RPMI7951 (cell line): ENCODE measurements at regions not wholly inside any gene's neighbourhood (a gene's known extent, or its start where the extent isn't known, plus 50 kb on each side); places are given as distances from the start of the nearest gene placed in this dataset.
A peak's percentile ranks its signal among the peaks of the same experiment; 100 is the strongest.
"Not testable (repeated sequence)": the region's sequence is repeated elsewhere in the genome, so short reads cannot be mapped to it uniquely, and the experiment has no call there.

Experiments
- DNase-seq: peaks from one replicate; pipeline ENCODE4 v3.0.0-alpha.2; 2012; ENCODE audit warnings: low read depth

DNA sequence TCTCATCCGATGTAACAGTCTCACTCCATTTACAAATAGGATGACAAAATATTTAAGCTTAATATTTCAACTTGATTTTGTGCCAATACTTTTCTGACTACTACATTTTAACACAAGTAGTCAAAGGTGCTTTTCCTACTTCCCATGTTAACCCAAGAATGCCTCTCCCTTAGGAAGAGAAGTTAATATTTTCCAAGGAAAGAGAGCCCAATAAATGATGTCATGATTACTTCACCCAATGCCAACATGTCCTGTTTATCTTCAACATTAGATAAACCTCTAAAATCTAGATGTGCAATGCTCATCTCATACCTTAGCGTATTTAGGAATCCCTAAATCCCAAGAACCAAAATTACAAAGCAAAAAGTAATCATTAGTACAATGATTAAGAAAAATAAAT lies 156.7 kb upstream of the TENT5A start:
- no peak for DNase-seq

DNA sequence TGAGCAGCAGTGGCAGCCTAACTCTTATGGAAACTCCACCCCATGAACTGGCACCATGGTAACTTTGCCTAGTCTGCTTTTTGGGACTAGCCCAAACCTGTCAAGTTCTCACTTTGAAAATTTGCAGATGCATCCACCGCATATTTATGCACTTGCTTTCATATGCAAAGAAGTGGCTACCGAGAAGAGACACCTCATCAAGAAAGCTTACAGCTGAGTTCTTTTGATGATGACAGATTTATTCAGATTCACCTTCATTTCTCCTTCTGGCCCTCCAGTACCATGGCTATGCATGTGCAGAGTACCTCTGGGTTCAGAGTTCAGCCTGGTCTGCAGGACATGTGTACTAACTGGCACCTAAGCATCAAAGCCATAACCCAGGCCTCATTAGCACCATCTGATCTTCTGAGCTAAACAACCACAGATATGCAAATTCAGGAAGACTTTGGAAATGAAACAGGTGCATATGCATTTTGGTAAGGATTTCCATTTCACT lies 154.3 kb upstream of the TENT5A start:
- no peak for DNase-seq

DNA sequence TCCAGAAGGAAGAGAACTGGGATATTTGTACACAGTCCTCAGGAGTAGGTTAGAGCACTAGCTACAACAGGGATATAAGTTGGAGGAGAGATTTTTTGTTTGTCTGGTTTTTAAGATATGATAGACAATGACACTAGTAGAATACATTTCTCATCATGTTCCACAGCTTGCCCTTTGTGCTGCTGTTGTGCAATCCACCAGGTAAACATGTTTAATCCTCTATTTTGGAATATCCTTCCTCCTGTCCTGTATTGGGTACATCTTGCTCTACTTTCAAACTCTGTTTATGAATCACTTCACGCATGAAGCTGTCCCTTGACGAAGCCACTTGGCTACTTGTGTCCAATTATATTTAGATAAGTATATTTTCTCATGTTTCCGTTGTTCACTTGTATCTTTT lies 153.6 kb upstream of the TENT5A start:
- no peak for DNase-seq

DNA sequence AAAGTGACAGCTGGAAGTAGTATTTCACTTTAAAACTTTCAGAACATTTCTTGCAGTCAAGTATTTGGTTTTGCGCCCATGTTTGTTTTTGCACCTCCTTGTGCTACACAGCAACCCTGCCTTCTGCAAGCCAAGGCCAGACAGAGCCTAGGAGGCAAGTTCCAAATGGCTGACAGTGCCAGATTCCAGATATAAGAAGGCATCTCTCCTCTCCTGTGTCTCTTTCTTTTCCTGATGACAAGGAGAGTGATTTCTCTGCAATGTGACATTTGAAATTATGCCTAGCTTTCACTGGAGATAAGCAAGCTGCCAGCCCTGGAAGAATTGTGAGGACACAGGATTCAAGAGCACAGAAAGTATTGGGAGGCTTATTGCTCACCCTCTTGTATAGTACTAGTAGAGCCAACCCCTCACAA lies 149.1 kb upstream of the TENT5A start:
- no peak for DNase-seq

DNA sequence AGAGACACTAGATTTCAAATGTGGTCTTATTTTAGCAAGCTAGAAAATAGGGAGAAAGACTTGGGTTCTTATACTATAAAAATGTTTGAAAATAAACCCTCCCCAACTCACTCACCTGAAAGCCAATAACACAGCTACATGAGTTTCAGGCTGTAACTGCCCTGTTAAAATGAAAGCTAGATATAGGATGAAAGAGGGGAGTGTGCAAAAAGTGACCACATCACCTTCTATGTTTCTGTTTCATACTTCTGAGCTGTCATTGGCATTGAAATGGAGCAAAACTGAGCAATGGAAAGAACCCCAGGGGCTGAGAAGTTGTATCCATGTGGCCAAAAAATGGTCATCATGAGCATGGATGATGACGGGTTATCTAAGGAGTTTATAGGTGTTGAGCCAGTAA lies 148.1 kb upstream of the TENT5A start:
- no peak for DNase-seq

DNA sequence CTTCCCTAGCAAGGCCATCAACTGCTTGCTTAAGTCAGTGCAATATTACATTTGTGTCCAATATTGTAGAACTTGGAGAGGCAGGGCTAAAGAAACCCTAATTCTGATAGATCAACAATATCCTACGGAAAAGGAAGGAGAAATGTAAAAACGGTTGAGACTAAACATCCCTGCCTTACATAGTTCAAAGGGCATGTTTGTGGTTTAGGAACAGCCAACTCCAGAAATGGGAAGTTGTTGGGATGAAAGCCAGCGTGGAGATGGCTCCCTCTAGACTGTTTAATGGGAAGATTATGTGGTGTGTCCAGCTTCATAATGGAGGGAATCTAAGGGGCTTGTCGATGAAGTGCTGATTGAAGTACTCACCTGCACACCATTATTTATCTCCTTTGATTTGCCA lies 145.3 kb upstream of the TENT5A start:
- no peak for DNase-seq

DNA sequence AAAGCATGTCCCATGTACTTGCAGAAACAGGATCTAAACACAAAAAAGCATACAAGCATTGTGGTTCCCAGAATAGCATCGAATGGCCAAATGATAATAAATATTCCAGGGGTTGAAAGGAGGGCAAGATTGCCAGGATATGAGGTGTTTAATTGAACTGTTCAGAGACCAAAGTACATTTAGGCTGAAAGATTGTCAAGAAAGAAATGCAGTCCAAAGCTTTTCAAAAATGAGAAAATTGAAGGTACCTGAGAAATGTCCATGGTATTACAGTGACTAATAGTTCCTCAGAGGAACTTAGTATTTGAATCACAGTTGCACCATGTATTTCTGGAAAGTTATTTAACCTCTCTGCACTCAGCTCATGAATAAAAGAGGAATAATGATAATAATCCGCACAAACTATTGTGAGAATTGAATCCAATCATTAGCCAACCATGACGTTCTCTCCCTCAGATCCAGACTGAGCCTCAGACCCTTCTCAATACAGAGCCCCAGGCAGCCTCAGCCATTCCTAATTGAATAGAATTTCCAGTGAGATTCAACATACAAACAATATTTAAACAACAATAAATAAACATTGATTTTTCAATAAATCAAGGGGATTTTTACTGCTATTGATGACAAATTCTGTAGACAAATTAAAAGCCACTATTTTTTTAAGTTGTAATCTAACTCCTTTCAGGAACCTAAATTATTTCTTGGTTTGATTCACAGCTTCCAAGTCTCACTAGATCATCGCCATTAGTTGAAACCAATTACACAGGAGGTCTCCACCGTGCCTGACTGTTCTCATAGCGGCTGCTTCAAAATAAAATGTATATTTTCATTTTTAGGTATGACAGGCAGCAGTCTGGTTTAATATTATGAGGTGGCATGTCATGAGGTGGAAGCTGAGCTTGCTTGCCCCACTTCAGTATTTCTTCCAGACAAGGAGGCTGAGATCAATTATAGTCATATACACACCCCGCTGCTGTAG lies 144.3 kb upstream of the TENT5A start:
- no peak for DNase-seq

DNA sequence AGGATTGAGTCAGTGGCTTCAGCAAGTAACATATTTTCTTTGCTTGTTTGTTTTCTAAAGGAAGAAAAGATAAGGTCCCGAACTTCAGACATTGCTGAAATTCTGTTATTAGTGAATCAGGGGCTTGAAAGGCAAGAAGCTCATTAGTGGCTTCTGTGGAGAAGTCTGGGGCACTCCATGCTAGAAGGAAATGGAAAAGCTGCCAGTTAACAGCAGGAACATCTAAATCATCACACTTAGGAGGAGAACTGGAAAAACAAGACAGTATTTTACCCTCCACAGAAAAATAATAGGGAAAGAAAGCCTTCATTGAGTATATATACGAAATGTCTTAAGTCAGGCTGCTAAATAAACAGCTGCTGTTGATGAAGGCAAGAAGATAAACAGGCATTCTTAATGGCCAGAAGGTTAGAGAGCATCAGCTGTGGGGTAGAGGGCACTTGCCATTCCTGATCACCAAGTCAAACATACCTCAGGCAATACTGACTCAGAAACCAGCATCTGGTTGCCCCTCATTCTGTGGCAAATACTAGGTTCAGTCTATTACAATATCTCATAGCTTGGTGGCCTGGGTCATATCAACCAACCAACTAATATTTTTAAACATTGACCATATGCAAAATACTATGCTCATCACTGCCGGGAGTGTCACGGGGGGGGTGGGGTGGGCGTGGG lies 143.2 kb upstream of the TENT5A start:
- peak; percentile 82 for DNase-seq

DNA sequence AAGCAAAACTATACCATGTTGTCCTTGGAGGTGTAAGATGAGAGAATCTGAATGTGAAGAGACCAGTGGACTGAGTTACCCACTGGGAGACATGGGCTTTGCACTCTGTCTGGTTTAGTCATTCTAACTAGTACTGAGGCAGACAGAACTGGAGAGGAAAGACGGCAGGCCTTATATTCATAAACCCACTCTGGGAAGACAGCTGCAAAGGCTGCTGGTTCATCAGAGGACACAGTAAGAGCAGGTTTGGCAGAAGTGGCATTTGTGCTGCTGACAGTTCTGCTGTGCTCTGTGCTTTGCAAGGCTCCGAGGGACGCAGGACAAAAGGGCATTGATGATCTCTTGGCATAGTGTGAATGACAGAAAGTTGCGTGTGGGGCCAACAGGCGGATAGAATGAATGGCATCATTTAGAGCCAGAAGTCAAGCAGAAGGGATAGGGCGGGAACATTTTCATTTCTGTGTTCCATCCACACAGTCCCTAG lies 142.3 kb upstream of the TENT5A start:
- peak; percentile 59 for DNase-seq

DNA sequence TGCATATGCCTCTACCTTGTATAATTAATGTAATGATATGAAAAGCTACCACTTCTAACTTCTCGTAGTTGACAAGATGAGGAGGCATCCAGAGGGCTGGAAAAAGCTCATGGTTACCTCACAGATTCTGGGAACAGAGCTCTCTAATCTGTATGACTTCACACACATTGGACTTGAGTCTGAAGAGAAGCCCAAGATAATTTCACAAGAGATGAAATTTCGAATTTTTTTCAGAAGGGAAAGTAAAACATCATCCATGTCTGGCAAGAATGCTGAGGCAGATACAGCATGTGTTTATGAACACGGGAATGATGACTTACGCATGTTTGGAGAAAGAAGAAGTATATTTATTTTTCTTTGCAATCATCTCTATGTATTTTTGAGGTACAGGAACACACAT lies 141.8 kb upstream of the TENT5A start:
- DNase-seq: no peak

DNA sequence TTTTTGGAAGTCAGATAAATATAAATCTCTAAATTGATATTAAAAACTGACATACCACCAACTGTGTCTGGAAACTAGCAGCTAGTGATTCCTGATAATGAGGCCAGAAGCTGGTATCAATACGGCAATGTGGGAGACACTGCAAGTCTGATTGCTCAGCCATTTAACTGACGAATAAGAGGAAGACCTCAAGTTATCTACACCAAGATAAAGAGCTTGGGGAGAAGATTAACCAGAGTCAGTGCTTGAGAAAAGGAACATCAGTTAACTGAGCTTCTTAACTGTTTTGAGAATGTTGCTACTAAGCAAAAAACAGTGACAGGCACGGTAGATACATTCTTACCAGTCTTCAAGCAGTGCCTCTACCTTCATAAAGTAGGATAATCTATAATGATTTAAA lies 140.4 kb upstream of the TENT5A start:
- no peak for DNase-seq

DNA sequence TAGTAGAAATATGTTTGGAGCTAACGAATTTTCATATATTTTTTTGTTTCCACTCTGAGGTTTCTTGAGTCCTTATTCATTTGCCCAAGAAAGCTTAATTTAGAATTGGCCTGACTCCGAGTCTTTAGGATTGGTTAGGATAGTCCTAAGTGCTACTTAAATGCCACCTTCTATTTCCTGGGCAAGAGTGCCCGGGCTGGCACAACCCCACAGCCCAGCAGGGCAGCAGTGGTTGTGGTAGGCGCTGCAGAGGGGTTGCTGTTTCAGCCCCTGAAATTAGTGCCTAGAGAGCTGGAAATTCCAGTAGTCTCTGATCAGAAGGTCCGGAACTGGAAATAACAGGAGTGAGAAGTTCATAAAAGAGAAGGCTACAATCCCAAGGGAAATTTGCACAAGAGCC lies 139.4 kb upstream of the TENT5A start:
- DNase-seq: no peak

DNA sequence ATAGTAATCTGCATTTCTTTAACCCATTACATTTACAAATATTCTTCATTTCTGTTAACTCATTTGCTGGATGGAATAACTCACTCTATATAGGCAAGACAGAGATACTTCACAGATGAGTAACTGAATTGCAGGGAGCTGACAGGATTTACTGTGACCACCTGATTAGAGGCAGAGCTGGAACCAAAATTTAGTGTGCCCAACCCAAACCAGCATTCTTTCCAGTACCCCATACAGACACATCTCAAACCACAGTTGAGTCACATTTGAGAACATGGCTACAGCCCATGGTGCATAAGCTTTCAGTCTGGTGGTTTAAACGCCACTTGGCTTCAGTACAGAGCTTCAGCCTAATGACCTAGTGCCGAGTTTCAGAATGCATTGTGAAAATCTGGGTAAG lies 138.4 kb upstream of the TENT5A start:
- peak; percentile 88 for DNase-seq

DNA sequence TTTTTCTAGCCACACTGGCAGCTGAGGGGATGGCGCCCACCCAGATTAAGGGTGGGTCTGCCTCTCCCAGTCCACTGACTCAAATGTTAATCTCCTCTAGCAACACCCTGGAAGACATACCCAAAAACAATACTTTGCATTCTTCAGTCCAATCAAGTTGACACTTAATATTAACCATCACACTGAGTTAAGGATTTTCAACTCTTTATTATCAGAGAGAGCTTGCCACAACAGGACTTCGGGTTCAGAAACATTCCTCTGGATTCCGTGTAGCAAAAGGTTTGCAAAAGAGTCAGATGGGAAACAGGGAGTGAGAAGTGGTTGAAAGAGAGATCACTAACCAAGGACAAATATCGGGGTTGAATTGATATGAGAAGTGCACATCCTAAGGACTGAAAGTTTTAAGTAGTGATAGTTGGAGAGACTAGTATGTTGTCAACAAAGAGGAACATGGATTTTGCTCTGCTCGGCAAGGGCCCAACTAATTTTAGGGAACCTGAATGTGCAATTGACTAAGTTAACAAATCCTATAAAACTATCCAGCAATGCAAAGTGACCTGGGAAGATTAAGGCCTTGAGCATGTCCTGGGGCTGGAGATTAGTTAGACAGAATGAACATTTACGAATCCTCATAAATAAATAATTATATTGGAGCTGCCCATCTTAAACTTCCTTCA lies 137.0 kb upstream of the TENT5A start:
- no peak for DNase-seq

DNA sequence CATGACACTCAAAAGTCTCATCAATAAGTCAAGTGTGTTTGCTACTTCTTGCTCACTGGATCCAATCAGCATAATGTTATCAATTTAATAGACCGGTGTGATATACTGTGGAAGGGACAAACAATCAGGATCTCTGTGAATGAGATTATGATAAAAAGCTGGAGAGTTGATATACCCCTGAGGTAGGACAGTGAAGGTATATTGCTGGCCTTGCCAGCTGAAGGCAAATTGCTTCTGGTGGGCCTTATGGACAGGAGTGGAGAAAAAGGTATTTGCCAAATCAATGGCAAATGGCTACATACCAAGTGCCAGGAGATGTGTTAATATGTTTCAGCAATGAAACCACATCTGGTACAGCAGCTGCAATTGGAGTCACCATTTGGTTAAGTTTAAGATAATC lies 134.4 kb upstream of the TENT5A start:
- not testable (repeated sequence) for DNase-seq

DNA sequence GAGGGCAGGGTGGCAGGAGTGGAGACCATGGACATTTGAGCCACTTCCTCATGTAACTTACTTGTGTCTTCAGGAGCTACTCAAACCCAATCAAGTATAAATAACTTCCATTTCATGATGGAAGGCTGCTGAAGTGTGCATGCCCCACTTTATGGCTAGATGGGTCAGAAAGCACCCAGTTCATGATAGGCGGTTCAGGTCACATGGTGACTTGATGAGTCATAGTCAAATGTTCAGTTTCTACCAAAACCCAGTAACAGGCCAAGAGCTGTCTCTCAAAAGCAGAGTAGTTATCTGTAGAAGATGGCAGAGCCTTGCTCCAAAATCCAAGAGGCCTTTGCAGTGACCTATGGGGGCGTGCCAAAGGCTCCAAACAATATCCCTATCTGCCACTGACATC lies 133.7 kb upstream of the TENT5A start:
- no peak for DNase-seq

DNA sequence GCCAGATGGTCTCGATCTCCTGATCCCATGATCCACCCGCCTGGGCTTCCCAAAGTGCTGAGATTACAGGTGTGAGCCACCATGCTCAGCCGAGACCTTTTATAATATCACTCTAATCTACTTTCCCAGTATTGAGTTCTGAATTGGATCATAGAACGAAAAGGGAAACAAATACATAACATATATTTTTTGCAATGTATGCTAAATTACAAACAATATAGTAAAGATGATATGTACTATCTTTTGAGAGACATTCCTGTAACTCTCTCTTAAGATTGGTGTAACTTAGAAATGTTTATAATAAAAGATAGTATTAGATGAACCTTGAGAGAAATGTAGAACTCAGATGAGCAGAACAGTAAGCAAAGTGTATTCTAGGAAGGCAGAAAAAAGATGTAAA lies 129.2 kb upstream of the TENT5A start:
- no peak for DNase-seq

DNA sequence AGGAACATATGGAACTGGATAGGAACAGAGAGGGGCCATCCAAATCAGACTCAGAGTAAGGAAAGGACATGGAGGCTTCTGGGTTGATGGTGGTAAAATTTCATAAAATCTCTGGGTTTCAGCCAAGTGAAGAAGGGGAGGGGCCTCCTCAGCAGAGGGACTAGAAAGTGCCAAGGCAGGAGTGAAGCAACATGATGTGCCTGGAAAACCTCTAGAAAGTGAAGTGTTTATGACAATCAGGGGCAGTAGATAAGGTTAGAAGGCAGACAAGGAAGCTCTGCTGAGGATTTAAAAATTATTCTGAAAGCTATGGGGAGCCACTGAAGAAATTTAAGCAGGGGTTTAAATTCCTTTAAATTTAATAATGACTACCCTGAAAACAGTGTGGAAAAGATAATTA lies 126.0 kb upstream of the TENT5A start:
- no peak for DNase-seq

DNA sequence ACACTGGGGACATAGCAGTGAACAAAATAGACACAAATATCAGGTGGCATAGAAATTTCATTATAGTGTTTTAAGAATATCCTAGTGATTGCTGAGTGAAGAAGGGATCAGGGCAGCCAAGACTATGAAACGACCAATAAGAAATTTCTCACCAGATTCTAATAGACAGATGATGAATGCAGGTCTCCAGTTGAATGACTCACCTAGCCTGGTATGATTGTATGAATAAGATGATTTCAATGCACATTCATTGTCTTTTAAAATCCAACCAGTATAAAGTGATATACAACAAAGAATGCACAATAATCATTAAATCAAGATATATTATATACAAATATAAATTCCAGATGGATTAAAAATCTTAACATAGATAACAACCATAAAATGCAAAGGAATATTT lies 124.5 kb upstream of the TENT5A start:
- DNase-seq: no peak

DNA sequence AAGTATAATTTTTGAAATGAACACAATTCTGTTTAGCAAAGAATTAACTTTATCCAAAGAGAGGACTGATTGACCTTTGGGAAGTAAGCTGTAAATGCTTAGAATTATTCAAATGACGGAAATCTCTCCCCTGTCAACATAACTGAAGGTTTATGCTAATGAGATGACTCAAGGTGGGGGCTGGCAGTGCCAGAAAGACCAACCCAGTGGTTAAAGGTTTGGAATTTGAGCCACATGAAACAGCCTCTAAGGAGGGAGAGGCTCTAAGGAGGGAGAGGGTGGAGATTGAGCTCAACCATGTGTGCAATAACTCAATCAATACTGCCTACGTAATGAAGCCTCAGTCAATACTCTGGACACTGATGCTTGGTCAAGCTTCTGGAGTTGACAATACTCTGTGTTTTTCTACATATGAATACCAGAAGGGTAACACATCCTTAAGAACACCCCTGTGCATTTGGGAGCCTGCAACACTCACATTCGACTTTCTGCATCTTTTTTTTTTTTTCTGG lies 123.4 kb upstream of the TENT5A start:
- DNase-seq: no peak

DNA sequence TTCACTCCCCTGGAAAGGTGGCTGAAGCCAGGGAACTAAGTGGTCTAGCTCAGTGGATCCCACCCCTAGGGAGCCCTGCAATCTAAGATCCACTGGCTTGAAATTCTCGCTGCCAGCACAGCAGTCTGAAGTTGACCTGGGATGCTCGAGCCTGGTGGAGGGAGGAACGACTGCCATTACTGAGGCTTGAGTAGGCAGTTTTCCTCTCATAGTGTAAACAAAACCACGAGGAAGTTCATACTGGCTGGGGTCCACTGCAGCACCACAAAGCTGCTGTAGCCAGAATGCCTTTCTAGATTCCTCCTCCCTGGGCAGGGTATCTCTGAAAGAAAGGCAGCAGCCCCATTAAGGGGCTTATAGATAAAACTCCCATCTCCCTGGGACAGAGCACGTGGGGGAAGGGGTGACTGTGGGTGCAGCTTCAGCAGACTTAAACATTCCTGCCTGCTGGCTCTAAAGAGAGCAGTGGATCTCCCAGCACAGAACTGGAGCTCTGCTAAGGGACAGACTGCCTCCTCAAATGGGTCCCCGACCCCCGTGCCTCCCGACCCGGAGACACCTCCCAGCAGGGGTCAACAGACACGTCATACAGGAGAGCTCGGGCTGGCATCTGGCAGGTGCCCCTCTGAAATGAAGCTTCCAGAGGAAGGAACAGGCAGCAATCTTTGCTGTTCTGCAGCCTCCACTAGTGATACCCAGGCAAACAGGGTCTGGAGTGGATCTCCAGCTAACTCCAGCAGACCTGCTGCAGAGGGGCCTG lies 117.4 kb upstream of the TENT5A start:
- not testable (repeated sequence) for DNase-seq
